CD4-positive, alpha-beta T cell treated with Interferon gamma for 1 hour (primary cell): ENCODE measurements at regions not wholly inside any gene's neighbourhood (a gene's known extent, or its start where the extent isn't known, plus 50 kb on each side); places are given as distances from the start of the nearest gene placed in this dataset.
"Not testable (repeated sequence)": the region's sequence is repeated elsewhere in the genome, so short reads cannot be mapped to it uniquely, and the experiment has no call there.

Experiments
- DNase-seq: peaks from one replicate; pipeline ENCODE4 v3.0.0-alpha.2; 2020

GRCh38 chr7:34207810-34208209 lies 302.5 kb downstream of the BMPER start:
- no peak for DNase-seq

- DNase-seq = no peak
These were observed 303.7 kb downstream of the BMPER start for GRCh38 chr7:34208878-34209621.

GRCh38 chr7:34211018-34211417 lies 305.7 kb downstream of the BMPER start:
- DNase-seq = no peak

- DNase-seq = no peak
These were observed 312.6 kb downstream of the BMPER start for GRCh38 chr7:34217972-34218371.

- no peak for DNase-seq
These were observed 313.9 kb downstream of the BMPER start for GRCh38 chr7:34219153-34219718.

GRCh38 chr7:34220506-34221185 lies 315.3 kb downstream of the BMPER start:
- DNase-seq = no peak

GRCh38 chr7:34222316-34222715 lies 317.0 kb downstream of the BMPER start:
- DNase-seq = no peak

- no peak for DNase-seq
These were observed 317.4 kb downstream of the BMPER start for GRCh38 chr7:34222722-34223121.

- DNase-seq = no peak
These were observed 318.9 kb downstream of the BMPER start for GRCh38 chr7:34224281-34224680.

- DNase-seq = no peak
These were observed 319.9 kb downstream of the BMPER start for GRCh38 chr7:34225193-34225592.

- DNase-seq = no peak
These were observed 322.2 kb downstream of the BMPER start for GRCh38 chr7:34227525-34227924.

GRCh38 chr7:34235101-34235500 lies 329.8 kb downstream of the BMPER start:
- not testable (repeated sequence) for DNase-seq

- DNase-seq = no peak
These were observed 330.7 kb downstream of the BMPER start for GRCh38 chr7:34236057-34236456.

GRCh38 chr7:34236839-34237492 lies 331.6 kb downstream of the BMPER start:
- no peak for DNase-seq

- no peak for DNase-seq
These were observed 332.1 kb downstream of the BMPER start for GRCh38 chr7:34237493-34237849.

- DNase-seq = no peak
These were observed 335.1 kb downstream of the BMPER start for GRCh38 chr7:34240417-34240816.

GRCh38 chr7:34242391-34242790 lies 337.1 kb downstream of the BMPER start:
- no peak for DNase-seq

- DNase-seq = no peak
These were observed 339.9 kb downstream of the BMPER start for GRCh38 chr7:34245246-34245645.

GRCh38 chr7:34247468-34247867 lies 342.1 kb downstream of the BMPER start:
- no peak for DNase-seq

- DNase-seq = no peak
These were observed 343.9 kb downstream of the BMPER start for GRCh38 chr7:34249192-34249591.

- no peak for DNase-seq
These were observed 354.9 kb downstream of the BMPER start for GRCh38 chr7:34260279-34260678.

- no peak for DNase-seq
These were observed 357.8 kb downstream of the BMPER start for GRCh38 chr7:34263168-34263567.

- DNase-seq = no peak
These were observed 363.7 kb downstream of the BMPER start for GRCh38 chr7:34269084-34269483.

- DNase-seq = no peak
These were observed 370.3 kb downstream of the BMPER start for GRCh38 chr7:34275624-34276023.
